H9 (cell line): ENCODE measurements at regions not wholly inside any gene's neighbourhood (a gene's known extent, or its start where the extent isn't known, plus 50 kb on each side); places are given as distances from the start of the nearest gene placed in this dataset.

Source experiments
- DNase-seq: peaks from one replicate; pipeline ENCODE4 v3.0.0-alpha.2; 2017
- H2AFZ ChIP-seq: one replicate; pipeline ENCODE4 v1.6.1; 2013; ENCODE audit warnings: mild to moderate bottlenecking, low read length, control low read depth, moderate library complexity
- H2AK5ac ChIP-seq: 2 replicates; pipeline ENCODE4 v1.6.1; 2013; ENCODE audit warnings: low read length, control low read depth, mixed read lengths; ENCODE audit not compliant: insufficient read length
- H2BK120ac ChIP-seq: one replicate; pipeline ENCODE4 v1.6.1; 2013; ENCODE audit warnings: low read depth, mild to moderate bottlenecking, low read length, control low read depth, inconsistent platforms; ENCODE audit not compliant: poor library complexity, severe bottlenecking
- H2BK12ac ChIP-seq: 2 replicates; pipeline ENCODE4 v1.6.1; 2013; ENCODE audit warnings: low read length, control low read depth, mixed read lengths, low read depth; ENCODE audit not compliant: insufficient read length
- H2BK15ac ChIP-seq: 2 replicates; pipeline ENCODE4 v1.6.1; 2013; ENCODE audit warnings: low read depth, low read length, control low read depth
- H2BK20ac ChIP-seq: one replicate; pipeline ENCODE4 v1.6.1; 2013; ENCODE audit warnings: low read depth, mild to moderate bottlenecking, low read length, control low read depth, inconsistent platforms; ENCODE audit not compliant: poor library complexity, severe bottlenecking
- H2BK5ac ChIP-seq: 2 replicates; pipeline ENCODE4 v1.6.1; 2013; ENCODE audit warnings: low read length, control low read depth, mixed read lengths; ENCODE audit not compliant: insufficient read length
- H3K14ac ChIP-seq: 2 replicates; pipeline ENCODE4 v1.6.1; 2013; ENCODE audit warnings: low read length, control low read depth; ENCODE audit not compliant: insufficient read depth
- H3K18ac ChIP-seq: 2 replicates; pipeline ENCODE4 v1.6.1; 2013; ENCODE audit warnings: low read depth, mild to moderate bottlenecking, mixed read lengths, low read length, control low read depth; ENCODE audit not compliant: insufficient read length
- H3K23ac ChIP-seq: 2 replicates; pipeline ENCODE4 v1.6.1; 2013; ENCODE audit warnings: low read length, control low read depth, mixed read lengths, low read depth; ENCODE audit not compliant: insufficient read length
- H3K23me2 ChIP-seq: 2 replicates; pipeline ENCODE4 v1.6.1; 2013; ENCODE audit warnings: low read depth, mild to moderate bottlenecking, mixed read lengths, low read length, control low read depth; ENCODE audit not compliant: insufficient read length, poor library complexity, severe bottlenecking
- H3K27ac ChIP-seq: 2 replicates; pipeline ENCODE4 v1.5.1; 2013; ENCODE audit warnings: low read length, control low read depth, mixed read lengths, low read depth; ENCODE audit not compliant: insufficient read length
- H3K27me3 ChIP-seq: 2 replicates; pipeline ENCODE4 v1.6.1; 2013; ENCODE audit warnings: low read length, control low read depth, inconsistent platforms; ENCODE audit not compliant: insufficient read depth
- H3K4ac ChIP-seq: 2 replicates; pipeline ENCODE4 v1.6.1; 2013; ENCODE audit warnings: low read depth, mild to moderate bottlenecking, control low read depth, inconsistent platforms, low read length, moderate library complexity
- H3K4me1 ChIP-seq: 2 replicates; pipeline ENCODE4 v1.6.1; 2013; ENCODE audit warnings: low read length, control low read depth, inconsistent platforms; ENCODE audit not compliant: insufficient read depth
- H3K4me2 ChIP-seq: 2 replicates; pipeline ENCODE4 v1.6.1; 2013; ENCODE audit warnings: low read length, control low read depth, mixed read lengths; ENCODE audit not compliant: insufficient read length, insufficient read depth
- H3K56ac ChIP-seq: 2 replicates; pipeline ENCODE4 v1.6.1; 2013; ENCODE audit warnings: low read depth, mild to moderate bottlenecking, mixed read lengths, low read length, control low read depth; ENCODE audit not compliant: insufficient read length
- H3K79me1 ChIP-seq: 2 replicates; pipeline ENCODE4 v1.6.1; 2013; ENCODE audit warnings: low read depth, mild to moderate bottlenecking, moderate library complexity, low read length, control low read depth, inconsistent platforms; ENCODE audit not compliant: insufficient read depth, poor library complexity, severe bottlenecking
- H3K79me2 ChIP-seq: 2 replicates; pipeline ENCODE4 v1.6.1; 2013; ENCODE audit warnings: low read length, control low read depth, inconsistent platforms; ENCODE audit not compliant: insufficient read depth
- H3K9ac ChIP-seq: 2 replicates; pipeline ENCODE4 v1.6.1; 2013; ENCODE audit warnings: low read length, control low read depth, mixed read lengths; ENCODE audit not compliant: insufficient read length; ENCODE audit errors: extremely low read depth
- H3K9me3 ChIP-seq: one replicate; pipeline ENCODE4 v1.6.1; 2013; ENCODE audit warnings: low read depth, low read length, inconsistent platforms; ENCODE audit not compliant: control insufficient read depth
- H3T11ph ChIP-seq: one replicate; pipeline ENCODE4 v1.6.1; 2013; ENCODE audit warnings: mild to moderate bottlenecking, low read length, control low read depth, inconsistent platforms
- H4K20me1 ChIP-seq: one replicate; pipeline ENCODE4 v1.6.1; 2013; ENCODE audit not compliant: control insufficient read depth, insufficient read length, insufficient read depth
- H4K5ac ChIP-seq: 2 replicates; pipeline ENCODE4 v1.6.1; 2013; ENCODE audit warnings: low read depth, mild to moderate bottlenecking, mixed read lengths, low read length, control low read depth; ENCODE audit not compliant: insufficient read length
- H4K8ac ChIP-seq: replicated peaks from 2 replicates; pipeline ENCODE4 v1.6.1; 2013; ENCODE audit warnings: low read length, control low read depth, mixed read lengths, low read depth; ENCODE audit not compliant: insufficient read length
- H4K91ac ChIP-seq: 2 replicates; pipeline ENCODE4 v1.6.1; 2013; ENCODE audit warnings: low read depth, mild to moderate bottlenecking, moderate library complexity, mixed read lengths, low read length, control low read depth; ENCODE audit not compliant: insufficient read length
- H3K27ac Mint-ChIP-seq, 3 experiments: 2 replicates in 2 of 3; 3 replicates in 1 of 3; pipeline ENCODE4 v1.8.0; 2020 to 2021; ENCODE audit warnings: mixed read lengths in 3 of 3, mild to moderate bottlenecking in 1 of 3, moderate library complexity in 1 of 3
- H3K27me3 Mint-ChIP-seq: 2 replicates; pipeline ENCODE4 v1.8.0; 2021; ENCODE audit warnings: low read depth, mild to moderate bottlenecking, moderate library complexity, mixed read lengths
- H3K36me3 Mint-ChIP-seq, 3 experiments: 2 replicates in 2 of 3; 3 replicates in 1 of 3; pipeline ENCODE4 v1.8.0; 2020 to 2021; ENCODE audit warnings: low read depth in 3 of 3, mixed read lengths in 3 of 3; ENCODE audit not compliant: insufficient read depth in 1 of 3
- H3K4me1 Mint-ChIP-seq, 2 experiments: 2 replicates each; pipeline ENCODE4 v1.8.0; 2020; ENCODE audit warnings: mixed read lengths in 2 of 2
- H3K4me3 Mint-ChIP-seq, 2 experiments: 2 replicates in 1 of 2; 3 replicates in 1 of 2; pipeline ENCODE4 v1.8.0; 2020 to 2021; ENCODE audit warnings: mild to moderate bottlenecking in 2 of 2, mixed read lengths in 2 of 2, moderate library complexity in 1 of 2
- H3K9me3 Mint-ChIP-seq, 2 experiments: 2 replicates in 1 of 2; 3 replicates in 1 of 2; pipeline ENCODE4 v1.8.0; 2020; ENCODE audit warnings: mild to moderate bottlenecking in 2 of 2, mixed read lengths in 2 of 2, moderate library complexity in 1 of 2
- WGBS: extraction: QIAGEN DNeasy Blood & Tissue Kit; methylation state at CpG from one replicate; pipeline ENCODE4 v1.1.7; 2013; ENCODE audit warnings: missing lambda C conversion rate, low lambda C conversion rate, mixed read lengths; ENCODE audit not compliant: insufficient read length; ENCODE audit errors: extremely low coverage; 5-methylcytosine and 5-hydroxymethylcytosine counted together
- TF ChIP-seq, protein P1 (sequence below): fragments of 200-600 bp; sonication (generic); conservative IDR thresholded peaks from 3 replicates; pipeline ENCODE4 v1.8.0; 2021; ENCODE audit warnings: antibody characterized with exemption, mild to moderate bottlenecking

DNA sequence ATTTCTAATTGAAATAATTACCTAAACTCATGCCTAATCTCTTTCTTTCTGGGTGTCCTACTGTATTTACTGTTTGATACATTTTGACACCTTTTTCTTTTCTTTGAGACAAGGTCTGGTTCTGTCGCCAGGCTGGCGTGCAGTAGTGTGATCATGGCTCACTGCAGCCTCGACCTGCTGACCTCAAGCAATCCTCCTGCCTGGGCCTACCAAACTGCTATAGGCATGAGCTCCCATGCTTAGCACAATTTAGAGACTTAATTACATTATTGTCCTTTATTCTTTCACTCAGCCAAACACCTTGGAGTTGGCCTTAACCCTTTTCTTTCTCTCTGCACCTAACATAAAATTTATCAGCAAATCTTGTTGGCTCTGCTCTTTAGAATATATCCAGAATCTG, 139.8 kb upstream of the KIF26B start:
- H3K4me2 ChIP-seq, result no peak overlapping the region
- WGBS, result no CpG with 5 or more reads among the region's 3 CpGs
- no peak overlapping the region for H3K14ac ChIP-seq
- H3K23ac ChIP-seq, result no peak overlapping the region
- no peak overlapping the region for H2BK5ac ChIP-seq
- no peak overlapping the region for H2BK120ac ChIP-seq
- peaks cover 8% of the 10 kb centered on the region; the same call in 1 of the 2 replicates for H3K4me1 ChIP-seq
- H3K4me3 Mint-ChIP-seq, result no peak overlapping the region
- no peak overlapping the region for H3K9ac ChIP-seq
- H3K4me1 Mint-ChIP-seq, result peaks cover 12 to 13% of the 10 kb centered on the region in 2 experiments
- no peak overlapping the region for H3T11ph ChIP-seq
- no peak for DNase-seq
- H3K27ac Mint-ChIP-seq, result peak overlapping the region in 1 of 3 experiments; percentile 11; a peak in 1 of 7 replicates
- no peak overlapping the region for H4K91ac ChIP-seq
- H3K4ac ChIP-seq, result no peak overlapping the region
- H3K27me3 ChIP-seq, result no peaks in the 10 kb centered on the region
- H4K5ac ChIP-seq, result no peak overlapping the region
- no peaks in the 10 kb centered on the region for H3K9me3 ChIP-seq
- H3K79me2 ChIP-seq, result no peaks in the 10 kb centered on the region
- H3K27me3 Mint-ChIP-seq, result no peaks in the 10 kb centered on the region
- peaks cover 0 to 7% (median 4%) of the 10 kb centered on the region in 3 experiments; a peak in 4 of 7 replicates for H3K36me3 Mint-ChIP-seq
- no peak overlapping the region for H3K18ac ChIP-seq
- H3K27ac ChIP-seq, result no peak overlapping the region
- H3K23me2 ChIP-seq, result no peaks in the 10 kb centered on the region
- no peaks in the 10 kb centered on the region for H3K79me1 ChIP-seq
- no peak overlapping the region for H2BK20ac ChIP-seq
- H3K56ac ChIP-seq, result no peak overlapping the region
- H2AK5ac ChIP-seq, result no peak overlapping the region
- H2BK15ac ChIP-seq, result no peak overlapping the region
- no peaks in the 10 kb centered on the region for H3K9me3 Mint-ChIP-seq
- no peak overlapping the region for H4K8ac ChIP-seq
- no peaks in the 10 kb centered on the region for H4K20me1 ChIP-seq
- TF ChIP-seq, protein P1, sequence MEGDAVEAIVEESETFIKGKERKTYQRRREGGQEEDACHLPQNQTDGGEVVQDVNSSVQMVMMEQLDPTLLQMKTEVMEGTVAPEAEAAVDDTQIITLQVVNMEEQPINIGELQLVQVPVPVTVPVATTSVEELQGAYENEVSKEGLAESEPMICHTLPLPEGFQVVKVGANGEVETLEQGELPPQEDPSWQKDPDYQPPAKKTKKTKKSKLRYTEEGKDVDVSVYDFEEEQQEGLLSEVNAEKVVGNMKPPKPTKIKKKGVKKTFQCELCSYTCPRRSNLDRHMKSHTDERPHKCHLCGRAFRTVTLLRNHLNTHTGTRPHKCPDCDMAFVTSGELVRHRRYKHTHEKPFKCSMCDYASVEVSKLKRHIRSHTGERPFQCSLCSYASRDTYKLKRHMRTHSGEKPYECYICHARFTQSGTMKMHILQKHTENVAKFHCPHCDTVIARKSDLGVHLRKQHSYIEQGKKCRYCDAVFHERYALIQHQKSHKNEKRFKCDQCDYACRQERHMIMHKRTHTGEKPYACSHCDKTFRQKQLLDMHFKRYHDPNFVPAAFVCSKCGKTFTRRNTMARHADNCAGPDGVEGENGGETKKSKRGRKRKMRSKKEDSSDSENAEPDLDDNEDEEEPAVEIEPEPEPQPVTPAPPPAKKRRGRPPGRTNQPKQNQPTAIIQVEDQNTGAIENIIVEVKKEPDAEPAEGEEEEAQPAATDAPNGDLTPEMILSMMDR, result no peak
- H2BK12ac ChIP-seq, result no peak overlapping the region
- H2AFZ ChIP-seq, result no peak overlapping the region
